ENCODE measurements at regions not wholly inside any gene's neighbourhood (a gene's known extent, or its start where the extent isn't known, plus 50 kb on each side); places are given as distances from the start of the nearest gene placed in this dataset.

- Mint-ChIP-seq H3K27ac (no peak overlapping the region), H3K36me3 (ENCODE audit: insufficient read depth) (no peaks in the 10 kb centered on the region), H3K9me3 (ENCODE audit: low read depth) (peaks cover 7% of the 10 kb centered on the region), H3K27me3 (no peaks in the 10 kb centered on the region), H3K4me1 (ENCODE audit: low read depth) (peaks cover 2% of the 10 kb centered on the region), H3K4me3 (ENCODE audit: low read depth) (no peak overlapping the region)
- DNase-seq (ENCODE audit: low spot score, unreplicated experiment), result no peak
- TF ChIP-seq CTCF (IDR thresholded peaks at IDR 0.05; ENCODE audit: unreplicated experiment), result no peak
Measured at GRCh38 chr11:24247846-24248245, 249.0 kb upstream of the LUZP2 start.

GRCh38 chr11:24249921-24250320 lies 246.9 kb upstream of the LUZP2 start:
- H3K4me3 Mint-ChIP-seq (ENCODE audit: low read depth), result no peak overlapping the region
- no peak overlapping the region for H3K27ac Mint-ChIP-seq
- H3K27me3 Mint-ChIP-seq, result no peaks in the 10 kb centered on the region
- no peaks in the 10 kb centered on the region for H3K9me3 Mint-ChIP-seq (ENCODE audit: low read depth)
- TF ChIP-seq CTCF (IDR thresholded peaks at IDR 0.05; ENCODE audit: unreplicated experiment), result no peak
- DNase-seq (ENCODE audit: low spot score, unreplicated experiment), result no peak
- H3K4me1 Mint-ChIP-seq (ENCODE audit: low read depth), result peaks cover 11% of the 10 kb centered on the region
- no peaks in the 10 kb centered on the region for H3K36me3 Mint-ChIP-seq (ENCODE audit: insufficient read depth)

GRCh38 chr11:24253237-24253760 lies 243.6 kb upstream of the LUZP2 start:
- Mint-ChIP-seq H3K4me1 (ENCODE audit: low read depth) (peaks cover 8% of the 10 kb centered on the region), H3K36me3 (ENCODE audit: insufficient read depth) (no peaks in the 10 kb centered on the region), H3K27me3 (no peaks in the 10 kb centered on the region), H3K9me3 (ENCODE audit: low read depth) (no peaks in the 10 kb centered on the region), H3K27ac (no peak overlapping the region), H3K4me3 (ENCODE audit: low read depth) (no peak overlapping the region)
- no peak for DNase-seq (ENCODE audit: low spot score, unreplicated experiment)
- TF ChIP-seq CTCF (IDR thresholded peaks at IDR 0.05; ENCODE audit: unreplicated experiment), result no peak

GRCh38 chr11:24264868-24265267 lies 232.0 kb upstream of the LUZP2 start:
- Mint-ChIP-seq H3K36me3 (ENCODE audit: insufficient read depth) (peaks cover 2% of the 10 kb centered on the region), H3K9me3 (ENCODE audit: low read depth) (peaks cover 11% of the 10 kb centered on the region), H3K27me3 (no peaks in the 10 kb centered on the region), H3K27ac (no peak overlapping the region), H3K4me3 (ENCODE audit: low read depth) (no peak overlapping the region), H3K4me1 (ENCODE audit: low read depth) (peaks cover 5% of the 10 kb centered on the region)
- no peak for DNase-seq (ENCODE audit: low spot score, unreplicated experiment)
- no peak for TF ChIP-seq CTCF (IDR thresholded peaks at IDR 0.05; ENCODE audit: unreplicated experiment)

- no peak for TF ChIP-seq CTCF (IDR thresholded peaks at IDR 0.05; ENCODE audit: unreplicated experiment)
- Mint-ChIP-seq H3K4me1 (ENCODE audit: low read depth) (peaks cover 5% of the 10 kb centered on the region), H3K27me3 (no peaks in the 10 kb centered on the region), H3K9me3 (ENCODE audit: low read depth) (peaks cover 11% of the 10 kb centered on the region), H3K4me3 (ENCODE audit: low read depth) (no peak overlapping the region), H3K36me3 (ENCODE audit: insufficient read depth) (peaks cover 2% of the 10 kb centered on the region), H3K27ac (no peak overlapping the region)
- DNase-seq (ENCODE audit: low spot score, unreplicated experiment), result no peak
Measured at GRCh38 chr11:24267014-24267413, 229.8 kb upstream of the LUZP2 start.

Measured in progenitor cell of endocrine pancreas (in vitro differentiated cells).